HFFc6 (cell line): ENCODE measurements at regions not wholly inside any gene's neighbourhood (a gene's known extent, or its start where the extent isn't known, plus 50 kb on each side); places are given as distances from the start of the nearest gene placed in this dataset.

Source experiments
- DNase-seq: peaks from one replicate; pipeline ENCODE4 v3.0.0-alpha.2; 2018
- H3K27ac Mint-ChIP-seq: 2 replicates; pipeline ENCODE4 v1.8.0; 2020; ENCODE audit warnings: mild to moderate bottlenecking, mixed read lengths
- H3K27me3 Mint-ChIP-seq: 2 replicates; pipeline ENCODE4 v1.8.0; 2021; ENCODE audit warnings: mild to moderate bottlenecking, moderate library complexity, mixed read lengths; ENCODE audit not compliant: insufficient read depth
- H3K36me3 Mint-ChIP-seq: 2 replicates; pipeline ENCODE4 v1.8.0; 2021; ENCODE audit warnings: low read depth, mixed read lengths
- H3K4me1 Mint-ChIP-seq: 2 replicates; pipeline ENCODE4 v1.8.0; 2020; ENCODE audit warnings: low read depth, mixed read lengths
- H3K4me3 Mint-ChIP-seq: 2 replicates; pipeline ENCODE4 v1.8.0; 2020; ENCODE audit warnings: mild to moderate bottlenecking, moderate library complexity, mixed read lengths
- H3K9me3 Mint-ChIP-seq: 2 replicates; pipeline ENCODE4 v1.8.0; 2020; ENCODE audit warnings: mild to moderate bottlenecking, mixed read lengths
- CTCF ChIP-seq: fragments of 200-600 bp; sonication (generic); IDR thresholded peaks from 2 replicates; pipeline ENCODE4 v1.5.0; 2021; ENCODE audit warnings: antibody characterized with exemption, mild to moderate bottlenecking

DNA sequence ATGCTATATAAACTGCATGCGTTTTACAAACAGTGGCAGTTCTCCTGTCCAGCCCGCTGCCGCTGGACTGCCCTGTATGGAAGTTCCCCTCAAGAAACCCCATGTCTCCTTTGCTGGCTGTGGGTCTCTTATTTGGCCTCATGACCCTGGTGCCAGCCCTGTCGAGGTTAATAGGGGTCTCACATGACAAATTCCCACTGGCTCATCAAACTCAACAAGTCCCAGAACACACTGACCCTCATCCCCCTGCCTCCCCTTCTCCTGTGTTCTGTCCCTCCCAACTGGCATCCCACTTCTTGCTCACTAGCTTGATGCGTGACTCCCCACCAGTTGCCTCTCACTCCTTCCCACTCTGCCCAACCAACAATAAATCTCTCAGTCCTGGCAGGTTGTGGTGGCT is 137.6 kb upstream of the HS6ST1 start:
- H3K4me1 Mint-ChIP-seq, result no peaks in the 10 kb centered on the region

GRCh38 chr2:128457006-128457604 is 138.4 kb upstream of the HS6ST1 start:
- no peaks in the 10 kb centered on the region for H3K36me3 Mint-ChIP-seq
- no peak overlapping the region for H3K27ac Mint-ChIP-seq
- H3K9me3 Mint-ChIP-seq, result no peaks in the 10 kb centered on the region
- no peak for TF ChIP-seq CTCF
- DNase-seq, result no peak
- peaks cover 20% of the 10 kb centered on the region for H3K27me3 Mint-ChIP-seq
- H3K4me3 Mint-ChIP-seq, result no peak overlapping the region
- H3K4me1 Mint-ChIP-seq, result no peaks in the 10 kb centered on the region

More for the DNA sequence above, 137.6 kb upstream of the HS6ST1 start:
- Mint-ChIP-seq H3K4me3 (no peak overlapping the region), H3K36me3 (no peaks in the 10 kb centered on the region), H3K27me3 (peaks cover 19% of the 10 kb centered on the region), H3K27ac (no peak overlapping the region), H3K9me3 (no peaks in the 10 kb centered on the region)
- no peak for TF ChIP-seq CTCF
- DNase-seq, result no peak

GRCh38 chr2:128457716-128458115 is 139.0 kb upstream of the HS6ST1 start:
- H3K4me3 Mint-ChIP-seq, result no peak overlapping the region
- H3K27me3 Mint-ChIP-seq, result peaks cover 20% of the 10 kb centered on the region
- H3K4me1 Mint-ChIP-seq, result no peaks in the 10 kb centered on the region
- H3K27ac Mint-ChIP-seq, result no peak overlapping the region
- no peak for TF ChIP-seq CTCF
- no peak for DNase-seq
- no peaks in the 10 kb centered on the region for H3K9me3 Mint-ChIP-seq
- H3K36me3 Mint-ChIP-seq, result no peaks in the 10 kb centered on the region

- no peak for DNase-seq
- Mint-ChIP-seq H3K4me1 (no peaks in the 10 kb centered on the region), H3K27ac (no peak overlapping the region), H3K4me3 (no peak overlapping the region), H3K36me3 (no peaks in the 10 kb centered on the region), H3K9me3 (no peaks in the 10 kb centered on the region), H3K27me3 (peaks cover 14% of the 10 kb centered on the region)
- no peak for TF ChIP-seq CTCF
Observed at GRCh38 chr2:128458505-128458904, 139.8 kb upstream of the HS6ST1 start.

DNA sequence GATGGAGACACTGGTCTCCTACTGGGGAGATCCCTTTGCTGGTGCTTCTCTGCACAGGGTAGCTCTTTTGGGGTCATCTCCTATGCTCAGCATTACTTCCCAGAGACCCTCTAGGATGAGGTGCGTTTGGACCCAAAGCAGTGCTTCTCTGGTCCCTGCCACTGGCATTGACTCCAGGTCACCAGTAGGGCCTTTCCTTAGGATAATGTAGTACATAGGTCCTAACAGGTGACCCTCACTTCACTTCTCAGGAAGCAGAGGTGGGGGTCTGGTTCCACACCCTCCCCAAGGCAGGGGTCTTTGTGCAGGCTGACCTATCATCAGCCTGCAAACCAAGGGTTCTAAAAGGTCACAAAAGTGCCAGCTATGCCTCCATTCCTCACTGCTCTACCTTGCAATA is 145.8 kb upstream of the HS6ST1 start:
- H3K27ac Mint-ChIP-seq, result no peak overlapping the region
- H3K4me3 Mint-ChIP-seq, result no peak overlapping the region

More for the DNA sequence above, 145.8 kb upstream of the HS6ST1 start:
- Mint-ChIP-seq H3K36me3 (peaks cover 15% of the 10 kb centered on the region; the same call in 1 of the 2 replicates), H3K4me1 (no peaks in the 10 kb centered on the region), H3K27me3 (peaks cover 7% of the 10 kb centered on the region), H3K9me3 (peaks cover 19% of the 10 kb centered on the region)
- DNase-seq, result no peak
- TF ChIP-seq CTCF, result no peak
